Lung (tissue), 11 donors: ENCODE measurements at regions not wholly inside any gene's neighbourhood (a gene's known extent, or its start where the extent isn't known, plus 50 kb on each side); places are given as distances from the start of the nearest gene placed in this dataset.
"Not testable (repeated sequence)": the region's sequence is repeated elsewhere in the genome, so short reads cannot be mapped to it uniquely, and the experiment has no call there.

Source experiments
- ATAC-seq: fragments of 200-7000 bp; cut with Tn5 transposase; one replicate; pipeline ENCODE4 v1.9.1; 2020; ENCODE audit warnings: moderate number of reproducible peaks; ENCODE audit not compliant: insufficient read depth, low FRiP score
- DNase-seq, 3 donors: peaks; one replicate each; pipeline ENCODE4 v3.0.0-alpha.2; 2013 to 2017
- H3K27ac ChIP-seq, 2 donors: one replicate each; pipeline ENCODE4 v1.5.1; 2013; ENCODE audit warnings: mild to moderate bottlenecking in 2 of 2, moderate library complexity in 2 of 2, control low read depth in 1 of 2, inconsistent platforms in 1 of 2, low read depth in 1 of 2, low read length in 1 of 2
- H3K27me3 ChIP-seq, 3 donors: one replicate each; pipeline ENCODE4 v1.5.1; 2013; ENCODE audit warnings: low read length in 2 of 3; ENCODE audit not compliant: control insufficient read depth in 3 of 3, insufficient read depth in 3 of 3
- H3K36me3 ChIP-seq, 4 donors: one replicate each; pipeline ENCODE4 v1.5.1; 2013; ENCODE audit warnings: low read length in 4 of 4, mild to moderate bottlenecking in 1 of 4, moderate library complexity in 1 of 4; ENCODE audit not compliant: control insufficient read depth in 4 of 4, insufficient read depth in 4 of 4
- H3K4me1 ChIP-seq, 5 donors: one replicate each; pipeline ENCODE4 v1.5.1; 2013; ENCODE audit warnings: low read length in 5 of 5, mild to moderate bottlenecking in 2 of 5, moderate library complexity in 1 of 5; ENCODE audit not compliant: control insufficient read depth in 5 of 5, insufficient read depth in 5 of 5
- H3K4me3 ChIP-seq: one replicate; pipeline ENCODE4 v1.5.1; 2013; ENCODE audit warnings: mild to moderate bottlenecking, control low read depth, moderate library complexity
- H3K9ac ChIP-seq, 2 donors: one replicate each; pipeline ENCODE4 v1.5.1; 2013; ENCODE audit warnings: low read length in 2 of 2, control low read depth in 1 of 2; ENCODE audit not compliant: insufficient read depth in 1 of 2
- H3K9me3 ChIP-seq, 4 donors: one replicate each; pipeline ENCODE4 v1.5.1; 2013; ENCODE audit warnings: low read length in 3 of 4, mild to moderate bottlenecking in 1 of 4, moderate library complexity in 1 of 4; ENCODE audit not compliant: control insufficient read depth in 4 of 4, insufficient read depth in 3 of 4
- CTCF ChIP-seq: IDR thresholded peaks from 2 replicates; pipeline ENCODE4 v1.5.1; 2012; ENCODE audit warnings: mild to moderate bottlenecking; ENCODE audit errors: control extremely low read depth, extremely low read depth
- WGBS, 2 donors: extraction: QIAGEN DNeasy Blood & Tissue Kit; methylation state at CpG; one replicate each; pipeline ENCODE4 v1.1.7; 2013; 5-methylcytosine and 5-hydroxymethylcytosine counted together
- donor health status: control.
- donor health status: control.
- donor health status: Bipolar disorder and iron deficiency.
- donor health status: healthy.
- donor health status: DM: yes; HTN: yes; CAD: no.

GRCh38 chr5:96316487-96316886 is 116.6 kb downstream of the PCSK1 start:
- no peak overlapping the region for H3K4me3 ChIP-seq
- no peak overlapping the region for H3K27ac ChIP-seq
- ATAC-seq = no peak
- peaks cover 0 to 2% (median 0%) of the 10 kb centered on the region in 4 donors for H3K36me3 ChIP-seq
- no peak overlapping the region for H3K9ac ChIP-seq
- H3K27me3 ChIP-seq = no peaks in the 10 kb centered on the region
- no peaks in the 10 kb centered on the region for H3K9me3 ChIP-seq
- no peaks in the 10 kb centered on the region for H3K4me1 ChIP-seq
- no peak for DNase-seq
- WGBS, 2 donors = 83 to 85% methylated on average over 2 of the region's 2 CpGs
- TF ChIP-seq CTCF = no peak

- Histone ChIP-seq H3K9me3 (no peaks in the 10 kb centered on the region), H3K36me3 (peaks cover 0 to under 1% (median 0%) of the 10 kb centered on the region in 4 donors), H3K4me1 (no peaks in the 10 kb centered on the region), H3K4me3 (no peak overlapping the region), H3K27ac (no peak overlapping the region), H3K9ac (no peak overlapping the region), H3K27me3 (no peaks in the 10 kb centered on the region)
- no peak for ATAC-seq
- no peak for TF ChIP-seq CTCF
- no peak for DNase-seq
These were observed 117.0 kb downstream of the PCSK1 start for GRCh38 chr5:96316017-96316416.

GRCh38 chr5:96315431-96315830 is 117.6 kb downstream of the PCSK1 start:
- no peaks in the 10 kb centered on the region for H3K27me3 ChIP-seq
- no peaks in the 10 kb centered on the region for H3K36me3 ChIP-seq
- TF ChIP-seq CTCF = no peak
- H3K9ac ChIP-seq = no peak overlapping the region
- no peak for ATAC-seq
- no peak overlapping the region for H3K27ac ChIP-seq
- H3K4me1 ChIP-seq = no peaks in the 10 kb centered on the region
- no peak for DNase-seq
- H3K4me3 ChIP-seq = no peak overlapping the region
- no peaks in the 10 kb centered on the region for H3K9me3 ChIP-seq

- Histone ChIP-seq H3K4me1 (no peaks in the 10 kb centered on the region), H3K9me3 (no peaks in the 10 kb centered on the region), H3K27me3 (no peaks in the 10 kb centered on the region), H3K36me3 (no peaks in the 10 kb centered on the region), H3K9ac (no peak overlapping the region), H3K4me3 (no peak overlapping the region), H3K27ac (no peak overlapping the region)
- ATAC-seq (no peak), DNase-seq (no peak)
- TF ChIP-seq CTCF = no peak
These were observed 120.7 kb downstream of the PCSK1 start for GRCh38 chr5:96312383-96312782.

GRCh38 chr5:96307047-96307446 is 126.0 kb downstream of the PCSK1 start:
- not testable (repeated sequence) for H3K36me3 ChIP-seq, H3K4me1 ChIP-seq

More at GRCh38 chr5:96307047-96307446, 126.0 kb downstream of the PCSK1 start:
- not testable (repeated sequence) for H3K4me3 ChIP-seq, H3K27ac ChIP-seq, DNase-seq, H3K9me3 ChIP-seq, H3K27me3 ChIP-seq, H3K9ac ChIP-seq, ATAC-seq
